Parathyroid adenoma (tissue), 2 donors: ENCODE measurements at regions not wholly inside any gene's neighbourhood (a gene's known extent, or its start where the extent isn't known, plus 50 kb on each side); places are given as distances from the start of the nearest gene placed in this dataset.
A peak's percentile ranks its signal among the peaks of the same experiment; 100 is the strongest.

Source experiments
- H2AFZ ChIP-seq: fragments of 300-600 bp; sonication (generic); one replicate; pipeline ENCODE4 v1.7.0; 2017; ENCODE audit warnings: antibody characterized with exemption, mild to moderate bottlenecking
- H3K27ac ChIP-seq: fragments of 300-600 bp; sonication (generic); one replicate; pipeline ENCODE4 v1.7.0; 2017
- H3K27me3 ChIP-seq: fragments of 300-600 bp; sonication (generic); one replicate; pipeline ENCODE4 v1.7.0; 2017; ENCODE audit warnings: low read length; ENCODE audit not compliant: control insufficient read depth, insufficient read depth
- H3K36me3 ChIP-seq: fragments of 300-600 bp; sonication (generic); one replicate; pipeline ENCODE4 v1.7.0; 2017; ENCODE audit warnings: low read length; ENCODE audit not compliant: control insufficient read depth, insufficient read depth
- H3K4me1 ChIP-seq: fragments of 300-600 bp; sonication (generic); one replicate; pipeline ENCODE4 v1.7.0; 2017; ENCODE audit warnings: control low read depth
- H3K4me2 ChIP-seq: fragments of 300-600 bp; sonication (generic); one replicate; pipeline ENCODE4 v1.7.0; 2017; ENCODE audit warnings: low read length
- H3K4me3 ChIP-seq: fragments of 300-600 bp; sonication (generic); one replicate; pipeline ENCODE4 v1.7.0; 2017; ENCODE audit warnings: low read depth, low read length
- H3K79me2 ChIP-seq: fragments of 300-600 bp; sonication (generic); one replicate; pipeline ENCODE4 v1.7.0; 2017; ENCODE audit warnings: control low read depth
- H3K9ac ChIP-seq: fragments of 300-600 bp; sonication (generic); one replicate; pipeline ENCODE4 v1.7.0; 2017; ENCODE audit warnings: mild to moderate bottlenecking
- H3K9me3 ChIP-seq: fragments of 300-600 bp; sonication (generic); one replicate; pipeline ENCODE4 v1.7.0; 2017; ENCODE audit warnings: low read length; ENCODE audit not compliant: control insufficient read depth
- CTCF ChIP-seq: fragments of 300-600 bp; sonication (generic); IDR thresholded peaks from one replicate; pipeline ENCODE4 v1.7.0; 2017; ENCODE audit warnings: antibody characterized with exemption, mild to moderate bottlenecking
- donor health status: primary hyperparathyroidism.

DNA sequence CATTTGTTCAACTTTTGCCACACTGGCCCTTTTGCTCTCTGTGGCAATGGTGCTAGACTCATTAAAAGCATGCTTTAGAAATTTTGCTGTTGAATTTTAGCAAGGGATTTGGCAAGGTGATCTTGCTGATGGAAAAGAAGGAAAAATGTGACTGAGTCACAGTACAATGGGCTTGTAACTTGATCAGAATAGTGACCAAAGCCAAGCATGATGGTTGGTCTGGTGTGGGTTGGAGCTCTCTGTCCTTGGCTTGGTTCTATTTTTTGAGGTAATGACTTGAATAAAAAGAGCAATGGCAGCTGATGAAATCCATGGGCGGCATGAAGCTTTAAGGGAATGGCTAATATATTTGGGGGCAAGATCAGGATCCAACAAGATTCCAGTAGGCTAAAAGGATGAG lies 114.4 kb upstream of the ZNF366 start:
- TF ChIP-seq CTCF, result no peak

DNA sequence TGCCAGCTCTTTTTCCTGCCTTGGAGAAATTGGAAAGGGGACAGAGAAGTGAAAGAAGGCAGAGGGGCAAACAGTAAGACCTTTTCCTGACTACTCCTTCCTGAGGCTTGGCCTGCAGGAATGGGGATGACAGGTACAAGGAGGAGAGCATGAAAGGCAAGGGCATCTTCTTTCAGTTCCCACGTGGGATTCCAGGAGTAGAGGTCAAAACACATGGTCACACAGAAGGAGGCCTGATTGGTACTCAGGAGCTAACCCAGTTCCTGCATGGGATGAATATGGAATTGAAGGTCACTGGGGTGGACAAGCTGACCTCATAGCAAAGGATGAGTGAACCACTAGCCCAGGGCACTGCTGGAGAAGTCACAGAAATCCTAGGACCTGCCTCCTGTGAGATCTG lies 112.5 kb upstream of the ZNF366 start:
- peaks cover 15% of the 10 kb centered on the region for H3K4me1 ChIP-seq
- H3K9ac ChIP-seq, result no peak overlapping the region

More for the DNA sequence above, 114.4 kb upstream of the ZNF366 start:
- H3K27me3 ChIP-seq, result no peaks in the 10 kb centered on the region
- H3K4me2 ChIP-seq, result no peak overlapping the region
- no peaks in the 10 kb centered on the region for H3K79me2 ChIP-seq
- no peak overlapping the region for H2AFZ ChIP-seq
- no peak overlapping the region for H3K27ac ChIP-seq
- peaks cover 15% of the 10 kb centered on the region for H3K4me1 ChIP-seq
- no peak overlapping the region for H3K4me3 ChIP-seq
- H3K9me3 ChIP-seq, result no peaks in the 10 kb centered on the region
- H3K9ac ChIP-seq, result no peak overlapping the region
- H3K36me3 ChIP-seq, result no peaks in the 10 kb centered on the region

DNA sequence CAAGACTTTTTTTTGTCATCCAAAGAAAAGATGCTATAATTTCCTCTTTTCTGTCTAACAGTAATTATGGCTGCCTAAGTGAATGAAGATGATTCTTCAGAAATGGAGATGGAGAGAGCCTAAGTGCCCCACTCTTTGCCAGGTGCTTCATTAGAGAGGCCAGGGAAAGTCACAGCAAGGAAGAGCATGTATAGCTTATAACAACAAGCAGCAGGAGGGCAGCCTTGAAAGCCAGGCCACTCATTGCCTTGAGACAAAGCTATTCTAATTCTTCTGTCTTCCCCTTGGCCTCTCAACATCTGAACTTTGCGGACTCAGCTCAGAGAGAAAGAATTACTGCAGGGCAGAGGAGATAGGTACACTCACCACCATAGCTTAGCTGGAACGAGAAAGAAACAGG lies 112.0 kb upstream of the ZNF366 start:
- H3K27me3 ChIP-seq, result no peaks in the 10 kb centered on the region
- TF ChIP-seq CTCF, result no peak
- H3K79me2 ChIP-seq, result no peaks in the 10 kb centered on the region
- no peak overlapping the region for H3K4me3 ChIP-seq
- no peaks in the 10 kb centered on the region for H3K36me3 ChIP-seq
- H3K4me1 ChIP-seq, result peaks cover 15% of the 10 kb centered on the region
- H2AFZ ChIP-seq, result peak overlapping the region; percentile 56
- H3K9ac ChIP-seq, result no peak overlapping the region
- no peaks in the 10 kb centered on the region for H3K9me3 ChIP-seq
- no peak overlapping the region for H3K4me2 ChIP-seq
- peak overlapping the region; percentile 75 for H3K27ac ChIP-seq

More for the DNA sequence above, 112.5 kb upstream of the ZNF366 start:
- no peaks in the 10 kb centered on the region for H3K9me3 ChIP-seq
- peak overlapping the region; percentile 75 for H3K27ac ChIP-seq
- no peaks in the 10 kb centered on the region for H3K36me3 ChIP-seq
- no peak overlapping the region for H3K4me3 ChIP-seq
- TF ChIP-seq CTCF, result no peak
- H3K79me2 ChIP-seq, result no peaks in the 10 kb centered on the region
- no peak overlapping the region for H3K4me2 ChIP-seq
- peak overlapping the region; percentile 56 for H2AFZ ChIP-seq
- no peaks in the 10 kb centered on the region for H3K27me3 ChIP-seq

DNA sequence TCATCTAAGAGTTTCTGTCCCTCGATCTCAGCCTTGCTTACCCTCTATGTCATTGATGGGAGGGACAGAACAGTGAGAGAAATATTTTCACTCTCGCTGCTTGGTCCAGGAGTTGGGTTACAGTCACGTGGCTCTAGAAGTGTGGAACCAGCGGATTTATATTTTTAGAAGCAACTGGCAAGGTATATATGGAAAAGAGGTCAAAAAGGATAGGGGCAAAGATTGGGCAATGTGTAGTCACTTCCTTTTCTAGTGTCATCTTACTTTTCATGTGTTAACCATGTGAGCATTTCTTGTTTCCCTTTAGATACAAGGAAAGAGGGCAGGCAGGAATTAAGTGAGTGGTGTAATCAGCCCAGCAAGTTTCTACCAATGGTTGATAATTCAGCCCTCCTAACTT lies 111.5 kb upstream of the ZNF366 start:
- Histone ChIP-seq H3K4me3 (peak overlapping the region; percentile 17), H3K79me2 (no peaks in the 10 kb centered on the region), H3K4me2 (peak overlapping the region; percentile 18), H3K9ac (no peak overlapping the region), H2AFZ (peak overlapping the region; percentile 56), H3K9me3 (no peaks in the 10 kb centered on the region), H3K4me1 (peaks cover 15% of the 10 kb centered on the region), H3K27me3 (no peaks in the 10 kb centered on the region), H3K36me3 (no peaks in the 10 kb centered on the region), H3K27ac (peak overlapping the region; percentile 75)
- no peak for TF ChIP-seq CTCF

DNA sequence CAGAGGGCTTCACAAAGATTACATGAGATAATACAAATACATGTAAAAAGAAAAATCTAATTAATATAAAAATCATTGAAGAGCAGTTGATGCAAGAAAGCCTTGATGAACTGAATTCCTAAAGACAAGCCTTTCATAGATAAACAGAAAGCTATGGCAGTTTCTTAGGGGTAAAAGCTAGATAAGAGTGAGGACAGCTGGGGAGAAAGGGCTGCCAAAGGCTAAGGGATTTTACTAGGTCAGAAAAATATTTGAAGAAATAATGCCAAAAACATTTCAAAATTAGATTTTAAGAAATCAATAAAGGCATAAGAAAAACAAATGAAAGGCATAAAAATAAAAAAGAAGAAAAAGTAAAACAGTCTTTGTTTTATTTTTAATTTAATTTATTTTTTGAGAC lies 107.9 kb upstream of the ZNF366 start:
- no peak overlapping the region for H3K27ac ChIP-seq
- no peaks in the 10 kb centered on the region for H3K9me3 ChIP-seq
- H3K4me2 ChIP-seq, result no peak overlapping the region
- TF ChIP-seq CTCF, result no peak
- H3K9ac ChIP-seq, result no peak overlapping the region
- H3K27me3 ChIP-seq, result no peaks in the 10 kb centered on the region
- peaks cover 17% of the 10 kb centered on the region for H3K4me1 ChIP-seq
- no peaks in the 10 kb centered on the region for H3K79me2 ChIP-seq
- H2AFZ ChIP-seq, result no peak overlapping the region
- no peak overlapping the region for H3K4me3 ChIP-seq
- no peaks in the 10 kb centered on the region for H3K36me3 ChIP-seq
